ENCODE measurements at regions not wholly inside any gene's neighbourhood (a gene's known extent, or its start where the extent isn't known, plus 50 kb on each side); places are given as distances from the start of the nearest gene placed in this dataset.

DNA sequence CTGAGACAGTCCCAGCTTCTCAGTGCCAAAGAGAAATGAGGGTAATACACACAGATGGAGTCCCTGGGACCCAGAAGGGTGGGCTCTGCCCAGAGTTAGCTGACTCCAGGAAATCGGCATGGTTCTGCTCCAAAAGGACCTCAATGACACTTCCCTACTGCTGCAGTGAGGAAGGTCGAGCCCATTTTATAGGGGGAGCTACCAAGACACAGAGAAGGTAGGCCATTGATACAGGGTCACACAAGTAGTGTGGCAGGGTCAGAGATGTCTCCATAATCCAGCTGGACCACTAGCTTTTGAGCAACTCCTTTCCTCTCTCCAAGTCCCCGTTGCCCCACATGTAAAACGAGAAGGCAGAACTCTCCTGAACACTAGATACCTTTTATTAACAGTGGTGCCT lies 276.9 kb downstream of the MYCN start:
- TF ChIP-seq, protein P1, sequence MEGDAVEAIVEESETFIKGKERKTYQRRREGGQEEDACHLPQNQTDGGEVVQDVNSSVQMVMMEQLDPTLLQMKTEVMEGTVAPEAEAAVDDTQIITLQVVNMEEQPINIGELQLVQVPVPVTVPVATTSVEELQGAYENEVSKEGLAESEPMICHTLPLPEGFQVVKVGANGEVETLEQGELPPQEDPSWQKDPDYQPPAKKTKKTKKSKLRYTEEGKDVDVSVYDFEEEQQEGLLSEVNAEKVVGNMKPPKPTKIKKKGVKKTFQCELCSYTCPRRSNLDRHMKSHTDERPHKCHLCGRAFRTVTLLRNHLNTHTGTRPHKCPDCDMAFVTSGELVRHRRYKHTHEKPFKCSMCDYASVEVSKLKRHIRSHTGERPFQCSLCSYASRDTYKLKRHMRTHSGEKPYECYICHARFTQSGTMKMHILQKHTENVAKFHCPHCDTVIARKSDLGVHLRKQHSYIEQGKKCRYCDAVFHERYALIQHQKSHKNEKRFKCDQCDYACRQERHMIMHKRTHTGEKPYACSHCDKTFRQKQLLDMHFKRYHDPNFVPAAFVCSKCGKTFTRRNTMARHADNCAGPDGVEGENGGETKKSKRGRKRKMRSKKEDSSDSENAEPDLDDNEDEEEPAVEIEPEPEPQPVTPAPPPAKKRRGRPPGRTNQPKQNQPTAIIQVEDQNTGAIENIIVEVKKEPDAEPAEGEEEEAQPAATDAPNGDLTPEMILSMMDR (conservative IDR thresholded peaks at IDR 0.05): no peak
- H3K36me3 Mint-ChIP-seq: no peaks in the 10 kb centered on the region
- H3K27me3 Mint-ChIP-seq: peaks cover 6% of the 10 kb centered on the region
- H3K27ac Mint-ChIP-seq: no peak overlapping the region
- H3K4me3 Mint-ChIP-seq: no peak overlapping the region
- no peak for DNase-seq (ENCODE audit: extremely low spot score, unreplicated experiment)
- peaks cover 19% of the 10 kb centered on the region for H3K4me1 Mint-ChIP-seq (ENCODE audit: unreplicated experiment)
- H3K9me3 Mint-ChIP-seq: peaks cover 11% of the 10 kb centered on the region

DNA sequence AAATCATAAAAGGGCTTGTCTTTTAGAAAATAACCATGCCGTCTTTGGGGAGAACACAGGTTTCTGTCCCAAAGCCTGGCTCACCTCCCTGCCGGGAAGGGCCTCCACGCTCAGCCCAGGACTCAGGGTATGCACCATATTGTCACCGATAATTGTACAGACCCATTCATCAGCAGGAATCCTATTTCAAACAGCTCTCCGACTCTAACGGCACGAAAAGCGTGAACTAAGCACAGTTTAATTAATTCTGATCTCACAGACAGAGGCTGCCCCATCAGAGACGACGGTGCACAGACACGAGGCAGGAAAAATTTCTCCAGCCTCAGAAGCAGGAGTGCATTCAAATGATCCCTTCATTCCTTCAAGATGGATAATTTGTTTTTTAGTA lies 276.2 kb downstream of the MYCN start:
- TF ChIP-seq, protein P1 (conservative IDR thresholded peaks at IDR 0.05): no peak
- DNase-seq (ENCODE audit: extremely low spot score, unreplicated experiment): no peak
- no peak overlapping the region for H3K4me3 Mint-ChIP-seq
- no peak overlapping the region for H3K27ac Mint-ChIP-seq
- H3K36me3 Mint-ChIP-seq: no peaks in the 10 kb centered on the region
- no peaks in the 10 kb centered on the region for H3K27me3 Mint-ChIP-seq
- peaks cover 4% of the 10 kb centered on the region for H3K9me3 Mint-ChIP-seq
- peaks cover 19% of the 10 kb centered on the region for H3K4me1 Mint-ChIP-seq (ENCODE audit: unreplicated experiment)

DNA sequence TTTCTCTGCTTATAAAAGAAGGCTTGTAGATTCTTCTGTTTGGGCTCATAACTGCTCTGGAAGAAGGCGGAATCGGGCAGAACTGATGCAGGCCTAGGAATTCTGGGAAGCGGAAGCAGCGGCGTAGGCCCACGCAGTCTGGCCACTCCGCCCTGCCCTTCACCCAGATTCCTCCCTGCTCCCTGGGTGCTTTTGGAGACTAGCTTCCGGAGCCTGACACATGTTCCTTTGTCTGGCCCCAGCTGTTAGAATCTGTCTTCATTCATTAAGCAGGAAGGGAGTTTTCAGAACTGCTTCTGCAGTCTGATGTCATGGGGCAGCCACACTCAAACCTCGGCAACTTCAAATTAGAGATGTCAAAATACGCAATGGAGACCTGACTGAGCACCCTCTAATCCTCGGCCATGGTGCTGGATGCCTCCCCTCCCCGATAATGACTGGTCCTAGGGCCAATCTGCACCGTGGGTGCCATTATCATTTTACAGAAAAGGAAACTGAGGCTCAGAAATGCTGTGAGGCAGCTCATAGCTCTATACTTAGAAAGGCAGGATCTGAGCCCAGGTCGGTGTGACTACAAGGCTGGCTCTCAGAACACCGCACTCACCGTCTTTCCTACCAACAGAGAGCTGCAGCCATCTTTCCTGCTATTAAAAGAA lies 275.7 kb downstream of the MYCN start:
- H3K36me3 Mint-ChIP-seq: no peaks in the 10 kb centered on the region
- DNase-seq (ENCODE audit: extremely low spot score, unreplicated experiment): no peak
- H3K4me1 Mint-ChIP-seq (ENCODE audit: unreplicated experiment): peaks cover 19% of the 10 kb centered on the region
- H3K9me3 Mint-ChIP-seq: no peaks in the 10 kb centered on the region
- TF ChIP-seq, protein P1 (conservative IDR thresholded peaks at IDR 0.05): no peak
- no peak overlapping the region for H3K27ac Mint-ChIP-seq
- H3K4me3 Mint-ChIP-seq: no peak overlapping the region
- H3K27me3 Mint-ChIP-seq: no peaks in the 10 kb centered on the region

DNA sequence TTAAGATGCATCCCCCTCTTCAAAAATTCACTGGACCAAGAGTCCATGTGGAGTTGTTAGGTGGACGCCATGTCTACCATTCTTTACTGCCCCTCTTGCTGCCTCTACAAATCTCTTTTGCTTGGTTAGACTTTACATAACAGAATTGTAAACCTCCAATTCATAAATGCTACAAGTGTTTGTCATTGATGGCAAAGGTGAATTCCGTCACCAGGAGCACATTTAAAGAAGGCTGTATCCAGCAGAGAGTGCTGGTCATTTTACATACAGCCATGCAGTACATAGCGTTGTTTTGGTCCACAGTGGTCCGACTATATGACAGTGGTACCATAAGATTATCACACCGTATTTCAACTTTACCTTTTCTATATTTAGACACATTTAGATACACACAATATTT lies 274.5 kb downstream of the MYCN start:
- H3K9me3 Mint-ChIP-seq: no peaks in the 10 kb centered on the region
- TF ChIP-seq, protein P1 (conservative IDR thresholded peaks at IDR 0.05): no peak
- H3K36me3 Mint-ChIP-seq: no peaks in the 10 kb centered on the region
- no peak for DNase-seq (ENCODE audit: extremely low spot score, unreplicated experiment)
- no peak overlapping the region for H3K4me3 Mint-ChIP-seq
- no peak overlapping the region for H3K27ac Mint-ChIP-seq
- H3K27me3 Mint-ChIP-seq: no peaks in the 10 kb centered on the region
- peaks cover 19% of the 10 kb centered on the region for H3K4me1 Mint-ChIP-seq (ENCODE audit: unreplicated experiment)

DNA sequence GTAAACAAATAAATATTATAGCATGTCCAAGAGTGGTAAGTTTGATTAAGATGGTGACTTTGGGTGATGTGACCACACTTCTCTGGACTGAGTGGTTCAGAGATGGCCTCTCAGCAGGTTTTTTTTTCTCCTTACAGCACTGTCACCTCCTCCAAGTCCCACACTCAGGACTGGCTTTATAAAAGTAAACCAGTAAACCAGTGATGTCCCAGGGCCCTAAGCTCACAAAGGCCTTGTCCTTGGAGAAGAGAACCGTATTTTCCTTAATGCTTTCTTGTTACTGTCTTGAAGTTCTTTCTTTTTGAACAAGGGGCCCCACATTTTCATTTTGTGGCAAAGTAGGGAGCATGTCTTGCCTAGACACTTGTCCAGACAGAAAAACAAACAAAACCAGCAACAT lies 274.0 kb downstream of the MYCN start:
- TF ChIP-seq, protein P1 (conservative IDR thresholded peaks at IDR 0.05): no peak
- H3K27me3 Mint-ChIP-seq: no peaks in the 10 kb centered on the region
- H3K36me3 Mint-ChIP-seq: no peaks in the 10 kb centered on the region
- no peak overlapping the region for H3K4me3 Mint-ChIP-seq
- no peak for DNase-seq (ENCODE audit: extremely low spot score, unreplicated experiment)
- H3K27ac Mint-ChIP-seq: no peak overlapping the region
- no peaks in the 10 kb centered on the region for H3K9me3 Mint-ChIP-seq
- peaks cover 19% of the 10 kb centered on the region for H3K4me1 Mint-ChIP-seq (ENCODE audit: unreplicated experiment)

DNA sequence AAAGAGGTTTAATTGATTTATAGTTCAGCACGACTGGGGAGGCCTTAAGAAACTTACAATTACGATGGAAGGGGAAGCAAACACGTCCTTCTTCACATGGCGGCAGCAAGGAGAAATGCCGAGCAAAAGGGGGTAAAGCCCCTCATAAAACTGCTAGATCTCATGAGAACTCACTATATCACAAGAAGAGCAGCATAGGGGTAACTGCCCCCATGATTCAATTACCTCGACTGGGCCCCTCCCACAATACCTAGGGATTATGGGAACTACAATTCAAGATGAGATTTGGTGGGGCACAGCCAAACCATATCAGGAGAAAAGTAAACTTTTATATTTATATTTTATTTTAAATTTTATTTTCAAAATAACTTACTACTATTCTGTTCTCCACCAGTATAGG lies 272.0 kb downstream of the MYCN start:
- no peaks in the 10 kb centered on the region for H3K36me3 Mint-ChIP-seq
- no peak for DNase-seq (ENCODE audit: extremely low spot score, unreplicated experiment)
- TF ChIP-seq, protein P1 (conservative IDR thresholded peaks at IDR 0.05): no peak
- H3K27ac Mint-ChIP-seq: no peak overlapping the region
- peaks cover 18% of the 10 kb centered on the region for H3K4me1 Mint-ChIP-seq (ENCODE audit: unreplicated experiment)
- peaks cover 2% of the 10 kb centered on the region for H3K9me3 Mint-ChIP-seq
- H3K27me3 Mint-ChIP-seq: no peaks in the 10 kb centered on the region
- H3K4me3 Mint-ChIP-seq: no peak overlapping the region

Data from type B pancreatic cell (in vitro differentiated cells).